KMS-11 (cell line): ENCODE measurements at regions not wholly inside any gene's neighbourhood (a gene's known extent, or its start where the extent isn't known, plus 50 kb on each side); places are given as distances from the start of the nearest gene placed in this dataset.
A peak's percentile ranks its signal among the peaks of the same experiment; 100 is the strongest.
"Not testable (repeated sequence)": the region's sequence is repeated elsewhere in the genome, so short reads cannot be mapped to it uniquely, and the experiment has no call there.

Experiments used
- H2AFZ ChIP-seq: fragments of 200-600 bp; sonication (generic); 2 replicates; pipeline ENCODE4 v1.6.1; 2016; ENCODE audit warnings: antibody characterized with exemption, mixed run types, low read depth
- H3K27ac ChIP-seq: fragments of 200-600 bp; sonication (generic); 2 replicates; pipeline ENCODE4 v1.6.1; 2016; ENCODE audit warnings: mild to moderate bottlenecking, mixed run types
- H3K27me3 ChIP-seq: fragments of 200-600 bp; sonication (generic); 2 replicates; pipeline ENCODE4 v1.6.1; 2017; ENCODE audit warnings: mild to moderate bottlenecking, low read depth, mixed run types, moderate library complexity; ENCODE audit not compliant: insufficient read depth
- H3K36me3 ChIP-seq: fragments of 200-600 bp; sonication (generic); 2 replicates; pipeline ENCODE4 v1.6.1; 2017; ENCODE audit warnings: mild to moderate bottlenecking, mixed run types; ENCODE audit not compliant: insufficient read depth
- H3K4me1 ChIP-seq: fragments of 200-600 bp; sonication (generic); 2 replicates; pipeline ENCODE4 v1.6.1; 2016; ENCODE audit warnings: mild to moderate bottlenecking, low read depth, mixed run types; ENCODE audit not compliant: poor library complexity, severe bottlenecking
- H3K4me2 ChIP-seq: fragments of 200-600 bp; sonication (generic); 2 replicates; pipeline ENCODE4 v1.7.0; 2016; ENCODE audit warnings: mild to moderate bottlenecking, mixed run types
- H3K4me3 ChIP-seq: fragments of 200-600 bp; sonication (generic); IDR thresholded peaks from 2 replicates; pipeline ENCODE4 v1.6.1; 2017; ENCODE audit warnings: low read depth, low read length, mixed read lengths; ENCODE audit not compliant: insufficient read depth
- H3K79me2 ChIP-seq: fragments of 200-600 bp; sonication (generic); 2 replicates; pipeline ENCODE4 v1.6.1; 2016; ENCODE audit warnings: low read depth, mixed run types; ENCODE audit not compliant: insufficient read depth
- H3K9ac ChIP-seq: fragments of 200-600 bp; sonication (generic); 2 replicates; pipeline ENCODE4 v1.6.1; 2016; ENCODE audit warnings: mild to moderate bottlenecking, mixed run types
- H4K20me1 ChIP-seq: fragments of 200-600 bp; sonication (generic); 2 replicates; pipeline ENCODE4 v1.6.1; 2016; ENCODE audit warnings: mild to moderate bottlenecking, mixed run types; ENCODE audit not compliant: insufficient read depth
- TF ChIP-seq, protein P1 (sequence below): fragments of 200-600 bp; sonication (generic); conservative IDR thresholded peaks from 2 replicates; pipeline ENCODE4 v1.6.1; 2017; ENCODE audit warnings: low read depth, mild to moderate bottlenecking, antibody characterized with exemption, low read length, moderate library complexity, mixed read lengths

DNA sequence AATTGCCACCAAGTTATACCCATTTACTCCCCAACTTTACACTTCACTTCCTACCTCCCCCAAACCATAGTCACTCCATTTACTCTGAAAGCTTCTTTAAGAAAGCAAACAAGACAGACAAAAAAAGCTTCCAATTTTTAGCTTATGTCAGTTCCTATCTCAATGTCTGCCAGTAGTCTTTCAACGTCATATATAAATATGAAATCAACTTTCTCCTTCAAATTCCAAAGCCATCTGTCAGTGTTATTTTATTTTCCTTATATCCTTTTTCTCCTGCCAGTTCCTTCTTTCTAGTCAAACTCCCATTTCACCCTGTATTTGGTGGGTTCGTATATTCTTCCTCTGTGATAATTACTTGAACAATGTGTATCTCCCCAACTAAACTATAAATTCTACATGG is 85.8 kb upstream of the CMC1 start:
- Histone ChIP-seq H3K36me3 (no peaks in the 10 kb centered on the region), H2AFZ (no peak overlapping the region), H3K4me2 (no peak overlapping the region), H3K4me1 (peaks cover 10% of the 10 kb centered on the region), H4K20me1 (no peaks in the 10 kb centered on the region), H3K9ac (no peak overlapping the region), H3K27ac (no peak overlapping the region), H3K79me2 (no peaks in the 10 kb centered on the region), H3K4me3 (no peak overlapping the region), H3K27me3 (no peaks in the 10 kb centered on the region)
- TF ChIP-seq, protein P1, sequence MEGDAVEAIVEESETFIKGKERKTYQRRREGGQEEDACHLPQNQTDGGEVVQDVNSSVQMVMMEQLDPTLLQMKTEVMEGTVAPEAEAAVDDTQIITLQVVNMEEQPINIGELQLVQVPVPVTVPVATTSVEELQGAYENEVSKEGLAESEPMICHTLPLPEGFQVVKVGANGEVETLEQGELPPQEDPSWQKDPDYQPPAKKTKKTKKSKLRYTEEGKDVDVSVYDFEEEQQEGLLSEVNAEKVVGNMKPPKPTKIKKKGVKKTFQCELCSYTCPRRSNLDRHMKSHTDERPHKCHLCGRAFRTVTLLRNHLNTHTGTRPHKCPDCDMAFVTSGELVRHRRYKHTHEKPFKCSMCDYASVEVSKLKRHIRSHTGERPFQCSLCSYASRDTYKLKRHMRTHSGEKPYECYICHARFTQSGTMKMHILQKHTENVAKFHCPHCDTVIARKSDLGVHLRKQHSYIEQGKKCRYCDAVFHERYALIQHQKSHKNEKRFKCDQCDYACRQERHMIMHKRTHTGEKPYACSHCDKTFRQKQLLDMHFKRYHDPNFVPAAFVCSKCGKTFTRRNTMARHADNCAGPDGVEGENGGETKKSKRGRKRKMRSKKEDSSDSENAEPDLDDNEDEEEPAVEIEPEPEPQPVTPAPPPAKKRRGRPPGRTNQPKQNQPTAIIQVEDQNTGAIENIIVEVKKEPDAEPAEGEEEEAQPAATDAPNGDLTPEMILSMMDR = no peak

DNA sequence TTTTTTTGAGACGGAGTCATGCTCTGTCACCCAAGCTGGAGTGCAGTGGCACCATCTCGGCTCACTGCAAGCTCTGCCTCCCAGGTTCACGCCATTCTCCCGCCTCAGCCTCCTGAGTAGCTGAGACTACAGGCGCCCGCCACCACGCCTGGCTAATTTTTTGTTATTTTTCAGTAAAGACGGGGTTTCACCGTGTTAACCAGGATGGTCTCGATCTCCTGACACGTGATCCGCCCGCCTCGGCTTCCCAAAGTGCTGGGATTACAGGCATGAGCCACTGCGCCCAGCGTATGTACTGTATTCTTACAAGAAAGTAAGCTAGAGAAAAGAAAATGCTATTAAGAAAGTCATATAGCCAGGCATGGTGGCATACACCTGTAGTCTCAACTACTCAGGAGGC is 84.8 kb upstream of the CMC1 start:
- H3K4me1 ChIP-seq, H3K79me2 ChIP-seq, H3K27ac ChIP-seq, H4K20me1 ChIP-seq, H3K36me3 ChIP-seq, H3K27me3 ChIP-seq, H3K4me2 ChIP-seq, H3K4me3 ChIP-seq, H3K9ac ChIP-seq, H2AFZ ChIP-seq: not testable (repeated sequence)

GRCh38 chr3:28171962-28172361 is 69.5 kb upstream of the CMC1 start:
- Histone ChIP-seq H3K9ac (no peak overlapping the region; the same call in 1 of the 2 replicates), H3K4me3 (no peak overlapping the region), H3K79me2 (no peaks in the 10 kb centered on the region), H4K20me1 (no peaks in the 10 kb centered on the region), H3K4me2 (peak overlapping the region; percentile 25; the same call in 1 of the 2 replicates), H3K36me3 (no peaks in the 10 kb centered on the region), H3K4me1 (peaks cover 9% of the 10 kb centered on the region), H3K27ac (no peak overlapping the region), H3K27me3 (no peaks in the 10 kb centered on the region), H2AFZ (peak overlapping the region; percentile 55)
- TF ChIP-seq, protein P1 = no peak

DNA sequence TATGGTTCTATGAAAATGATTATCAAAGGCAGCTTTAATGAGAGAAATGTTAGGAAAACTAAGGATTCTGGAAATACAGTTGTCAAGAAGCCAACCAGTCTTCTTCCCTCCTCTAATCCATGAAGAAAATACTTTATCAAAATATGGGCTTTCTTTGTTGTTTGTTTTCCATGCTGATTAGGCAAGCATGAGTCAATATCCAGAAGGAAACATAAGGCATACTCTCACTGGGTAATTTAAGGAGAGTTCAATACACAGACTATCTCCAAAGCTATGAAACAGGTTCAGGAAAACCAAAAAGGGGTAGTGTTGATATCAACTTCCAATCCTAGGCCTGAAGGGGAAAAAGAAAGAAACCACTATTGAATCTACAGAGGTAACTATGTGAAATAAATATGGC is 68.7 kb upstream of the CMC1 start:
- no peak overlapping the region for H3K4me2 ChIP-seq
- peaks cover 9% of the 10 kb centered on the region for H3K4me1 ChIP-seq
- no peak overlapping the region for H3K27ac ChIP-seq
- no peaks in the 10 kb centered on the region for H3K79me2 ChIP-seq
- TF ChIP-seq, protein P1 = no peak
- 0 out of 2 replicates have a peak overlapping the region, but pooled peaks have one; percentile 55 for H2AFZ ChIP-seq
- H4K20me1 ChIP-seq = no peaks in the 10 kb centered on the region
- H3K4me3 ChIP-seq = no peak overlapping the region
- no peak overlapping the region for H3K9ac ChIP-seq
- no peaks in the 10 kb centered on the region for H3K27me3 ChIP-seq
- no peaks in the 10 kb centered on the region for H3K36me3 ChIP-seq

DNA sequence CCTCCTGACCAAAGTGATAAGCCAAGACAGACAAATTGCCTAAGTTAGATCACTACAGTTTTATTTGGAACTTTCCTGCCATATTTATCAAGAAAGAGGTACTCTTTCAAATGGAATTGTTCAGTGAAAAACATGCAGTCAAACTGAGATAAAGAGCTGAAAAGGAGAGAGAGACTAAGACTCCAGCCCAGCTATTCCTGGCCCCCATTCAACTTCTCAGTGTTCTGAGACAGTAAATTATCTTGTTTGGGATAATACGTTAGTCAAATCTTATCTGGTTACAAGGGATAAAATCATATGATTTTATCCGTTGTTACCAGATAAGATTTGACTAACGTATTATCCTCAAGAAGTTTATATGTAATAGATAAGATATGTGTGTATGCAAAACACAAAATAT is 67.6 kb upstream of the CMC1 start:
- no peak overlapping the region for H3K4me3 ChIP-seq
- H4K20me1 ChIP-seq = no peaks in the 10 kb centered on the region
- H3K9ac ChIP-seq = no peak overlapping the region
- H3K4me2 ChIP-seq = no peak overlapping the region
- H3K79me2 ChIP-seq = no peaks in the 10 kb centered on the region
- H2AFZ ChIP-seq = no peak overlapping the region
- H3K27ac ChIP-seq = no peak overlapping the region
- TF ChIP-seq, protein P1 = no peak
- no peaks in the 10 kb centered on the region for H3K27me3 ChIP-seq
- peaks cover 9% of the 10 kb centered on the region for H3K4me1 ChIP-seq
- no peaks in the 10 kb centered on the region for H3K36me3 ChIP-seq
